SU-DHL-6 (cell line): ENCODE measurements at regions not wholly inside any gene's neighbourhood (a gene's known extent, or its start where the extent isn't known, plus 50 kb on each side); places are given as distances from the start of the nearest gene placed in this dataset.

Source experiments
- EZH2phosphoT487 ChIP-seq: fragments of 200-600 bp; sonication (generic), shearing (Covaris generic); conservative IDR thresholded peaks from 2 replicates; pipeline ENCODE4 v1.6.1; 2018; ENCODE audit warnings: mild to moderate bottlenecking, antibody characterized with exemption, low read length, moderate library complexity, mixed read lengths
- TF ChIP-seq, protein P1 (sequence below): fragments of 200-600 bp; sonication (generic); IDR thresholded peaks from one replicate; pipeline ENCODE4 v1.5.1; 2017; ENCODE audit warnings: antibody characterized with exemption, mild to moderate bottlenecking, low read length, moderate library complexity; ENCODE audit not compliant: insufficient read depth, poor library complexity, severe bottlenecking

DNA sequence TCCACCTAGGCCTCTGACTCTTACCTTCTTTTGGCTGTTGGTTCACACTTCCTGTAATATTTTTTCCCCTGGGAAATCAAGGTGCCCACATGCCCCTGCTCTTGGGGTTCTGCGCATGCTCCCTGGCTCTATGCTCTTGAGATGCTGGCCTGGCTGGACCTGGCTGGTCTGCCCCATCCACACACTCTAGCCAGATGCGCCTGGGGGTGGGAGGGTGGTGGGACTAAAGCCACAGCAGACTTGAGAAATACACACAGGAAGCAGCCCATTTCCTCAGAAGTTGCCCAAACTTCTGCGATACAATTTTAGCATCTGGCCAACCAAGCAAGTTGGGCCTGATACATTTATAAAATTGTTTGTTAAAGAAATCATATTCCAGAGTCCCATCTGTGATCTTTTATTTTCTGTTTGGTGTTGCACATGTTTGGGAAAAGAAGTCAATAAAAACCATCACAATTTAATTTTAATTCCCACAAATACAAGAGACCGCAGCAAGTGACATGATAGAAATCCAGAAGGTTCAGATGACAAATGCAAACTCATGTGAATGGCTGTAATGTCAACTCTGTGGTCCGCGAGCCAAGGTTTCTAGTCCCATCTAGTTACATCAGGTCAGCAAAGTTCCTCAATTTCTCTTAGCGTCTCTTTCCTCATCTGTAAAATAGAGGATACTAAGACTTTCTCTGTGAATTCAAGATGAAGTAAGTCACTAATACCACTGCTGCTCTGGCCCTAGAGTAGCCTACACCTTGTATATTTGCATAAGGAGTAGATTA lies 55.9 kb upstream of the MEF2A start:
- TF ChIP-seq, protein P1, sequence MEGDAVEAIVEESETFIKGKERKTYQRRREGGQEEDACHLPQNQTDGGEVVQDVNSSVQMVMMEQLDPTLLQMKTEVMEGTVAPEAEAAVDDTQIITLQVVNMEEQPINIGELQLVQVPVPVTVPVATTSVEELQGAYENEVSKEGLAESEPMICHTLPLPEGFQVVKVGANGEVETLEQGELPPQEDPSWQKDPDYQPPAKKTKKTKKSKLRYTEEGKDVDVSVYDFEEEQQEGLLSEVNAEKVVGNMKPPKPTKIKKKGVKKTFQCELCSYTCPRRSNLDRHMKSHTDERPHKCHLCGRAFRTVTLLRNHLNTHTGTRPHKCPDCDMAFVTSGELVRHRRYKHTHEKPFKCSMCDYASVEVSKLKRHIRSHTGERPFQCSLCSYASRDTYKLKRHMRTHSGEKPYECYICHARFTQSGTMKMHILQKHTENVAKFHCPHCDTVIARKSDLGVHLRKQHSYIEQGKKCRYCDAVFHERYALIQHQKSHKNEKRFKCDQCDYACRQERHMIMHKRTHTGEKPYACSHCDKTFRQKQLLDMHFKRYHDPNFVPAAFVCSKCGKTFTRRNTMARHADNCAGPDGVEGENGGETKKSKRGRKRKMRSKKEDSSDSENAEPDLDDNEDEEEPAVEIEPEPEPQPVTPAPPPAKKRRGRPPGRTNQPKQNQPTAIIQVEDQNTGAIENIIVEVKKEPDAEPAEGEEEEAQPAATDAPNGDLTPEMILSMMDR = no peak
- TF ChIP-seq EZH2phosphoT487 = no peak
